Brain microvascular endothelial cell (primary cell): ENCODE measurements at regions not wholly inside any gene's neighbourhood (a gene's known extent, or its start where the extent isn't known, plus 50 kb on each side); places are given as distances from the start of the nearest gene placed in this dataset.
"Not testable (repeated sequence)": the region's sequence is repeated elsewhere in the genome, so short reads cannot be mapped to it uniquely, and the experiment has no call there.

ENCODE experiments used
- DNase-seq: peaks from one replicate; pipeline ENCODE4 v3.0.0-alpha.2; 2020
- H3K27ac ChIP-seq: fragments of 250-450 bp; sonication (Bioruptor Pico); 2 replicates; pipeline ENCODE4 v1.5.1; 2020; ENCODE audit warnings: mild to moderate bottlenecking, moderate library complexity
- H3K27me3 ChIP-seq: fragments of 250-450 bp; sonication (Bioruptor Pico); replicated peaks from 2 replicates; pipeline ENCODE4 v1.5.1; 2020; ENCODE audit warnings: mild to moderate bottlenecking
- H3K36me3 ChIP-seq: fragments of 250-450 bp; sonication (Bioruptor Pico); replicated peaks from 2 replicates; pipeline ENCODE4 v1.5.1; 2020; ENCODE audit warnings: mild to moderate bottlenecking
- H3K4me3 ChIP-seq: 2 replicates; pipeline ENCODE4 v1.5.1; 2011; ENCODE audit warnings: low read depth, mild to moderate bottlenecking, control low read depth, low read length, moderate library complexity
- in situ Hi-C: cut with HindIII; loops from 2 replicates; pipeline ENCODE4 v1.10.0; 2017; ENCODE audit warnings: low sequenced_read_pairs, low pct_ligation_motif_present
- TF ChIP-seq, protein P1 (sequence below): IDR thresholded peaks from 2 replicates; pipeline ENCODE4 v1.5.1; 2011; ENCODE audit warnings: low read depth, mild to moderate bottlenecking, moderate library complexity, low read length, control low read depth, inconsistent platforms; ENCODE audit errors: missing control alignments

GRCh38 chr9:21533597-21533996 lies 51.5 kb upstream of the IFNE start:
- in situ Hi-C loops: no loop called here
- H3K4me3 ChIP-seq: no peak overlapping the region
- no peaks in the 10 kb centered on the region for H3K27me3 ChIP-seq
- no peak overlapping the region for H3K27ac ChIP-seq
- no peaks in the 10 kb centered on the region for H3K36me3 ChIP-seq
- DNase-seq: no peak
- TF ChIP-seq, protein P1, sequence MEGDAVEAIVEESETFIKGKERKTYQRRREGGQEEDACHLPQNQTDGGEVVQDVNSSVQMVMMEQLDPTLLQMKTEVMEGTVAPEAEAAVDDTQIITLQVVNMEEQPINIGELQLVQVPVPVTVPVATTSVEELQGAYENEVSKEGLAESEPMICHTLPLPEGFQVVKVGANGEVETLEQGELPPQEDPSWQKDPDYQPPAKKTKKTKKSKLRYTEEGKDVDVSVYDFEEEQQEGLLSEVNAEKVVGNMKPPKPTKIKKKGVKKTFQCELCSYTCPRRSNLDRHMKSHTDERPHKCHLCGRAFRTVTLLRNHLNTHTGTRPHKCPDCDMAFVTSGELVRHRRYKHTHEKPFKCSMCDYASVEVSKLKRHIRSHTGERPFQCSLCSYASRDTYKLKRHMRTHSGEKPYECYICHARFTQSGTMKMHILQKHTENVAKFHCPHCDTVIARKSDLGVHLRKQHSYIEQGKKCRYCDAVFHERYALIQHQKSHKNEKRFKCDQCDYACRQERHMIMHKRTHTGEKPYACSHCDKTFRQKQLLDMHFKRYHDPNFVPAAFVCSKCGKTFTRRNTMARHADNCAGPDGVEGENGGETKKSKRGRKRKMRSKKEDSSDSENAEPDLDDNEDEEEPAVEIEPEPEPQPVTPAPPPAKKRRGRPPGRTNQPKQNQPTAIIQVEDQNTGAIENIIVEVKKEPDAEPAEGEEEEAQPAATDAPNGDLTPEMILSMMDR: no peak

DNA sequence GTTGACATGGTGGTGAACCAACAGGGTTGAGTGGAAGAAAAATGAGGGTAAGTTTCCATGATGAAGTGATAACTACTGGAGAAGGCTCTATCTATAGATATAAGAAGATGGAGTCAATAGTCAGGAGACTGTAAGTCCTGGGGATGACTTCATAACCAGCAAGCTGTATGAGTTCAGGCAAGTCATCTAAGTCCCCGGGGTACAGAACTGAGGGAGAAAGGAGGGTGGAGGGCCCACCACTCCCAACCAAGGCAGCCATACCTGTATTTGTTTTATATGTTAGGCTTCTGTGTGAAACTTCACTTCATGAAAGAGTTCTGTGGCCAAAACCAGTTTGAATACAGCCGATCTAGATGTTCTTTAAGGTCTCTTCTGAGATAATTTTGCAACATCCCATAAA lies 53.3 kb upstream of the IFNE start:
- no peak for DNase-seq
- Histone ChIP-seq H3K4me3 (no peak overlapping the region), H3K27ac (no peak overlapping the region), H3K36me3 (no peaks in the 10 kb centered on the region), H3K27me3 (no peaks in the 10 kb centered on the region)
- in situ Hi-C loops: no loop called here
- TF ChIP-seq, protein P1: no peak

DNA sequence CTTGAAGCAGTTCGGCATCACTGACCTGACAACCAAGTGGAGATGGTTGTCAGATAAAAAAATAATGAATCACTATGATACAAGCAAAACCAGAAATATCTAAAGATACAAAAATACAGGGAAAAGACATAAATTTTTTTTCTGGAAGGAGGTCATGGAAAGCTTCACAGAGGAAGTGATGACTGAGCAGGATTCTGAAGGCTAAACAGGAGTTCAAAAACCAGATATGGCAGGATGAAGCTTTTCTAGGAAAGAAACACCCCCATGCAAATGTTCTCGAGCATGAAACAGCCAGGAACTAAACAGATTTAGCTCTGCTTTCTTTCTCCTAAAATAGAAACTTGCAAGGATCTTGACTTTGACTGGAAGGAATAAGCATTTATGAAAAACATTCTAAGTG lies 60.7 kb upstream of the IFNE start:
- in situ Hi-C loops: no loop called here
- no peak overlapping the region for H3K4me3 ChIP-seq
- H3K27me3 ChIP-seq: no peaks in the 10 kb centered on the region
- TF ChIP-seq, protein P1: no peak
- H3K27ac ChIP-seq: peak overlapping the region; percentile 39
- peak; percentile 43 for DNase-seq
- H3K36me3 ChIP-seq: no peaks in the 10 kb centered on the region

DNA sequence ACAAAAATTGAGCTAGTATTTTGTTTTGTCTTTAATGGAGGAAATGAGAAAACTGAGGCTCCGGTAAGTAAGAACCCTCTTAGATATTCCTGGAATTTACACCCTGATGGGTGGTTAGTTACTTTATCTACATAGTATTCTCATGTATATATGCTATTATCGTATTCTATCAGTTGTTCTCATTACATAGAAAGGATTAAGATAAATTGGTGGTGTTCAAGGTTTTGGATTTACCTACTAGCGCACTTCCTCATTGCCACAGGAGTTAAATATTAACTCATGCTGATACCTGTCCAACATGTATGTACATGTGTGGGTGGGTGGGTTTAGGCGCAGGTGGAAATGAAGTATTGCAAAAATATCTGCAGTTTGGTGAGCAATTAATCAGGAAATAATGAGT lies 61.1 kb upstream of the IFNE start:
- Histone ChIP-seq H3K27me3 (no peaks in the 10 kb centered on the region), H3K27ac (peak overlapping the region; percentile 39), H3K4me3 (no peak overlapping the region), H3K36me3 (no peaks in the 10 kb centered on the region)
- in situ Hi-C loops: no loop called here
- DNase-seq: no peak
- TF ChIP-seq, protein P1: no peak

DNA sequence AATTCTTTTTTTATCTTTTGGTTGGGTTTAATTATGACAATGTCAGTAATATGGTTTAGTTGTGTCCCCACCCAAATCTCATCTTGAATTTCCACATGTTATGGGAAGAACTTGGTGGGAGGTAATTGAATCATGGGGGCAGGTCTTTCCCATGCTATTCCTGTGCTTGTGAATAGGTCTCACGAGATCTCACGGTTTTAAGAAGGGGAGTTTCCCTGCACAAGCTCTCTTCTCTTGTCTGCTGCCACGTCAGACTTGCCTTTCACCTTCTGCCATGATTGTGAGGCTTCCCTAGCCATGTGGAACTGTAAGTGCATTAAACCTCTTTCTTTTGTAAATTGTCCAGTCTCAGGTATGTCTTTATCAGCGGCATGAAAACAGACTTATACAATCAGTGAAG lies 61.7 kb upstream of the IFNE start:
- in situ Hi-C loops, DNase-seq, H3K27me3 ChIP-seq, H3K27ac ChIP-seq, H3K4me3 ChIP-seq, H3K36me3 ChIP-seq: not testable (repeated sequence)

DNA sequence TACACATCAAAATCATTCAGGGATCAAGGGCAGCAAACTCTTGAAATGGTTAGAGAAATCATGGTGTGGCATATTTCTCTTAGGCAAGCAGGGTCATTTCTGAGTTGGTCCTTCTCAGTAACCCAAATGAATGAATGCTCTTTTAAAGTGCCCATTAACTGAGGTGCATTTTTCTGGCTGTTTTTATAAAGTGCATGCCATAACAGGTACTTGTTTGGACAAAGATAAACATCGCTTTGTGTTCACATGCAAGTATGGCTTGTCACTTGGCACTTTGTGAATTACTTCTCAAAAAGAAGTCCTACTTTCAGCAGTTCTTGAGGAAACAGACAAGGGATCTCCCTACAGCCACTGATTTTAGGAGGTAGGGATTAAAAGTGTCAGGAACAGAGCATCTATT lies 64.8 kb upstream of the IFNE start:
- Histone ChIP-seq H3K27me3 (no peaks in the 10 kb centered on the region), H3K36me3 (no peaks in the 10 kb centered on the region), H3K27ac (no peak overlapping the region), H3K4me3 (no peak overlapping the region)
- TF ChIP-seq, protein P1: no peak
- in situ Hi-C loops: no loop called here
- no peak for DNase-seq
